Bronchial epithelial cell (primary cell): ENCODE measurements at regions not wholly inside any gene's neighbourhood (a gene's known extent, or its start where the extent isn't known, plus 50 kb on each side); places are given as distances from the start of the nearest gene placed in this dataset.

Experiments used
- DNase-seq: peaks from one replicate; pipeline ENCODE4 v3.0.0-alpha.2; 2010; ENCODE audit warnings: low read depth
- FAIRE-seq: peaks from 2 replicates; lab custom pipeline; 2011; peaks lifted over from hg19 to GRCh38; lab: Jason Lieb, UNC
- H3K27me3 ChIP-seq: 2 replicates; pipeline ENCODE4 v1.5.1; 2011; ENCODE audit warnings: low read length; ENCODE audit not compliant: control insufficient read depth, insufficient read depth
- H3K36me3 ChIP-seq: 2 replicates; pipeline ENCODE4 v1.5.1; 2011; ENCODE audit warnings: low read length; ENCODE audit not compliant: control insufficient read depth, insufficient read depth
- H3K4me3 ChIP-seq: 2 replicates; pipeline ENCODE4 v1.5.1; 2011; ENCODE audit warnings: mild to moderate bottlenecking, low read depth, low read length, control low read depth
- TF ChIP-seq, protein P1 (sequence below): IDR thresholded peaks from 2 replicates; pipeline ENCODE4 v1.5.1; 2011; ENCODE audit warnings: mild to moderate bottlenecking, moderate library complexity, low read length, control low read depth, inconsistent platforms; ENCODE audit not compliant: insufficient read depth, severe bottlenecking

DNA sequence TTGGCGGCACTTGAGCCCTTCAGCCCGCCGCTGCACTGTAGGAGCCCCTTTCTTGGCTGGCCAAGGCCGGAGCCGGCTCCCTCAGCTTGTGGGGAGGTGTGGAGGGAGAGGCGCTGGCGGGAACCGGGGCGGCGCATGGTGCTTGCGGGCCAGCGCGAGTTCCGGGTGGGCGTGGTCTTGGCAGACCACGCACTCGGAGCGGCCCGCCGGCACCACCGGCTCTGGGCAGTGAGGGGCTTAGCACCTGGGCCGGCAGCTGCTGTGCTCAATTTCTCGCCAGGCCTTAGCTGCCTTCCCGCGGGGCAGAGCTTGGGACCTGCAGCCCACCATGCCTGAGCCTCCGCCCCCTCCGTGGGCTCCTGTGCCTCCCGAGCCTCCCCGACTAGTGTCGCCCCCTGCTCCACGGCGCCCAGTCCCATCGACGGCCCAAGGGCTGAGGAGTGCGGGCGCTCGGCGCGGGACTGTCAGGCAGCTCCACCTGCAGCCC, 673.7 kb upstream of the BRINP3 start:
- no peaks in the 10 kb centered on the region for H3K27me3 ChIP-seq
- no peak overlapping the region for H3K4me3 ChIP-seq
- H3K36me3 ChIP-seq = no peaks in the 10 kb centered on the region
- FAIRE-seq (no peak), DNase-seq (no peak)
- TF ChIP-seq, protein P1, sequence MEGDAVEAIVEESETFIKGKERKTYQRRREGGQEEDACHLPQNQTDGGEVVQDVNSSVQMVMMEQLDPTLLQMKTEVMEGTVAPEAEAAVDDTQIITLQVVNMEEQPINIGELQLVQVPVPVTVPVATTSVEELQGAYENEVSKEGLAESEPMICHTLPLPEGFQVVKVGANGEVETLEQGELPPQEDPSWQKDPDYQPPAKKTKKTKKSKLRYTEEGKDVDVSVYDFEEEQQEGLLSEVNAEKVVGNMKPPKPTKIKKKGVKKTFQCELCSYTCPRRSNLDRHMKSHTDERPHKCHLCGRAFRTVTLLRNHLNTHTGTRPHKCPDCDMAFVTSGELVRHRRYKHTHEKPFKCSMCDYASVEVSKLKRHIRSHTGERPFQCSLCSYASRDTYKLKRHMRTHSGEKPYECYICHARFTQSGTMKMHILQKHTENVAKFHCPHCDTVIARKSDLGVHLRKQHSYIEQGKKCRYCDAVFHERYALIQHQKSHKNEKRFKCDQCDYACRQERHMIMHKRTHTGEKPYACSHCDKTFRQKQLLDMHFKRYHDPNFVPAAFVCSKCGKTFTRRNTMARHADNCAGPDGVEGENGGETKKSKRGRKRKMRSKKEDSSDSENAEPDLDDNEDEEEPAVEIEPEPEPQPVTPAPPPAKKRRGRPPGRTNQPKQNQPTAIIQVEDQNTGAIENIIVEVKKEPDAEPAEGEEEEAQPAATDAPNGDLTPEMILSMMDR = no peak

DNA sequence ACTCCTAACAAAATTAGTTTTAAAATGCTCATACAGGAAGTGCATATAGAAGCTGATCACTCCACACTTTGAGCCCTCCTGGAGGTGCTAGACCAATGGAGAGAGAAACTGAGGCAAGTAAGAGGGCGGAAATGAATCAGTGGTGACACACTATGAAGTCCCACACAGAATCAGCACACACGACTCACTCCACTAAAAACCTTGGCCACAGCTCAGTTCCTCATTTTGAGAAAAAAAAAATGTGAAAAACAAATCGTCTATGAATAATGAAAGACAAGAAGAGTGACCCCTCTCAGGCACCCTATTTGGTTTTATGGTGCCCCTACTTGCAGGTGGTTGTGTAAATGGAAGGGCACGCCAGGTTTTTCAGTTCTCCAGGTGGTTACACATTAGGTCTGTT, 675.1 kb upstream of the BRINP3 start:
- no peaks in the 10 kb centered on the region for H3K27me3 ChIP-seq
- TF ChIP-seq, protein P1 = no peak
- H3K4me3 ChIP-seq = no peak overlapping the region
- H3K36me3 ChIP-seq = no peaks in the 10 kb centered on the region
- DNase-seq (no peak), FAIRE-seq (no peak)

DNA sequence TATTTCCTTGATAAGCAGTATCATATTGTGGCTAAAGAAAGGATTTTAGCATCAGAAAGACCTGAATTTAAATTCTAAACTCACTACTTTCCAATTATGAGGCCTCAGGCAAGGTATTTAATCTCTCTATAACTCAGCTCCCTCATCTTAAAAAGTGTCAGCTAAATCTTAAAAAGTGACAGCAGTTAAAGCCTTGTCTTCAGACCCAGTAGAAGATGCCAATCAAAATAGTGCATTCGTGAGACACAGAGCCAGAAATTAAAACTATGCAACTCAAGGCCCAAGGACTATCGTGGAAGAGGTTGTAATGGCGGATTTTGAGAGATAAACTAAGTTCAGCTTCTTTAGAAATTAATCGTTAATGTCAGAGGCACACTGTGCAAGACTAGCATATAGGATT, 677.5 kb upstream of the BRINP3 start:
- no peak for DNase-seq
- H3K4me3 ChIP-seq = no peak overlapping the region
- TF ChIP-seq, protein P1 = no peak
- no peaks in the 10 kb centered on the region for H3K27me3 ChIP-seq
- FAIRE-seq = no peak
- H3K36me3 ChIP-seq = no peaks in the 10 kb centered on the region

DNA sequence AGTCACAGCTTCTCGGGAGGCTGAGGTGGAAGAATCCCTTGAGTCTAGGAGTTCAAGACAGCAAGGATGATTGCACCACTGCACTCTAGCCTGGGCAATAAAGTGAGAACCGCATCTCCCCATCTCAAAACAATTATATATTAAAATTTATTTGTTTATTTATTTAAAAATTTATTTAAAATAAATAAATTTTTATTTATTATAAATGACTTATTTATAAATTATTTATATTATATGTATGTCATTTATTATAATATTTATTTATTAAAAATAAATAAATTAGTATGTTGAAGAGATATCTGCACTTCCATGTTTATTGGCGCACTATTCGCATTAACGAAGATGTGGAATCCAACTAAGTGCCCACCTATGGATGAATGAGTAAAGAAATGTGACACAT, 683.2 kb upstream of the BRINP3 start:
- FAIRE-seq = no peak
- no peaks in the 10 kb centered on the region for H3K36me3 ChIP-seq
- TF ChIP-seq, protein P1 = no peak

DNA sequence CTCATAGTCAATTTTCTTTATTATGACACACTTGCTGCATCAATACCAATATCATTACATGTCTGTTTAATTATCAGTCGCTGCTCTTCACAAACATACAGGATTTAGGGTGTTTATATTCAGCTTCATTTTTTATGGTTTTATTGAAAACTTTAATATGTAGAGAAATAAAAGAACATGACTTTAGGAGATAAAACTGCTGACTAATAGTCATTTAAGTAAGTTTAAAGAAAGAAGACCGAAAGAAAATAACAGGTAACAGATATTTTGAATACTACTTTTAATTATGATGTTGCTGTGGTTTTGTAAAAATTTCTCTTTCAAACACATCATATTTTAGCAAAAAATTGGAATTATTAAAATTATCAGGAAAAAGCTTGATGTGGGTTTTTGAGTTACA, 685.1 kb upstream of the BRINP3 start:
- FAIRE-seq (no peak), DNase-seq (no peak)
- TF ChIP-seq, protein P1 = no peak
- H3K36me3 ChIP-seq = no peaks in the 10 kb centered on the region
- no peaks in the 10 kb centered on the region for H3K27me3 ChIP-seq
- no peak overlapping the region for H3K4me3 ChIP-seq

More for the DNA sequence above, 683.2 kb upstream of the BRINP3 start:
- Histone ChIP-seq H3K27me3 (no peaks in the 10 kb centered on the region), H3K4me3 (no peak overlapping the region)
- DNase-seq = no peak

DNA sequence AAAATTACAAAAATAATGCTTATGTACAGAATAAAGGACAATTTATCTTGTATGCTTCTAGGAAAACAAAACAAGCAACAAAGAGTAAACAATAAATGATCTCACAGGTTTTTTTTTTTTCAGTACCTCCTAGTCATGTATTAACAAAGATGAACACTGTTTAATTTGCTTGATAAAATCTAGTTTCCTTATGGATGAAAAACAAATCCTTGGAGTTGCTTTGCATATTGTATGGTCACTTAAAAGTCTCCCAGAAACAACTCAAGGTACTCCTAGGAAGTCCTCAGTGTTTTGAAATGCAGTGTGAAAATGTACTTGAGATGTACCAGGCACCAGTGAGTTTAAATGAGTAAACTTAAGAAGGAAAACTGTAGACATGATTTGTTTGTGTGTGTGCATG, 686.0 kb upstream of the BRINP3 start:
- Histone ChIP-seq H3K27me3 (no peaks in the 10 kb centered on the region), H3K36me3 (no peaks in the 10 kb centered on the region), H3K4me3 (no peak overlapping the region)
- DNase-seq = no peak
- TF ChIP-seq, protein P1 = no peak
- no peak for FAIRE-seq
